K562 (cell line): ENCODE measurements at regions not wholly inside any gene's neighbourhood (a gene's known extent, or its start where the extent isn't known, plus 50 kb on each side); places are given as distances from the start of the nearest gene placed in this dataset.

Experiments used
- ATAC-seq: fragments of 200-7000 bp; cut with Tn5 transposase; 3 replicates; pipeline ENCODE4 v1.9.1; 2020; ENCODE audit warnings: moderate library complexity
- BruUV-seq: library from RNA; stranded (reverse); fragments of 400-500 nt; replicated peaks from 2 replicates; lab custom pipeline; 2021; lab: Mats Ljungman, UMichigan
- CTCF ChIA-PET: fragments of 300-600 bp; formaldehyde crosslinking; extraction: SDS; loops from one replicate; lab custom pipeline; 2021; ENCODE audit warnings: low intra/inter-chr PET ratio; lab: Yijun Ruan, JAX
- POLR2A ChIA-PET: fragments of 300-600, 350-650 bp; sonication (Branson Sonifier 250); formaldehyde crosslinking; extraction: SDS; loops from one replicate; lab custom pipeline; 2021; ENCODE audit warnings: antibody characterized with exemption, inconsistent platforms; lab: Yijun Ruan, JAX
- DNase-seq, 4 experiments: peaks; one replicate each; pipeline versions ENCODE4 v3.0.0 to v3.0.0-alpha.2; 2011 to 2018; ENCODE audit warnings: low spot score in 3 of 4, mixed read lengths in 3 of 4; ENCODE audit errors: extremely low read depth in 1 of 4
- FAIRE-seq: peaks from 2 replicates; lab custom pipeline; 2011; peaks lifted over from hg19 to GRCh38; lab: Jason Lieb, UNC
- H2AFZ ChIP-seq: 2 replicates; pipeline ENCODE4 v1.6.0; 2011; ENCODE audit warnings: low read depth, low read length, control low read depth, inconsistent platforms
- H3K27ac ChIP-seq: fragments of 200-600 bp; 3 replicates; pipeline ENCODE4 v1.8.0; 2011; ENCODE audit warnings: low read depth, mild to moderate bottlenecking, control low read depth, inconsistent platforms, low read length, moderate library complexity, mixed read lengths; ENCODE audit errors: extremely low read depth
- H3K27me3 ChIP-seq, 2 experiments: fragments of 300-600 bp in 1 of 2; 2 replicates in 1 of 2; 3 replicates in 1 of 2; pipeline versions ENCODE4 v1.6.0 to v1.8.0; 2011; ENCODE audit warnings: inconsistent platforms in 2 of 2, low read length in 2 of 2, mild to moderate bottlenecking in 1 of 2, mixed read lengths in 1 of 2, moderate library complexity in 1 of 2; ENCODE audit not compliant: control insufficient read depth in 2 of 2, insufficient read depth in 2 of 2
- H3K36me3 ChIP-seq: fragments of 300-600 bp; 3 replicates; pipeline ENCODE4 v1.8.0; 2011; ENCODE audit warnings: mild to moderate bottlenecking, low read length, inconsistent platforms; ENCODE audit not compliant: control insufficient read depth, insufficient read depth
- H3K4me1 ChIP-seq, 2 experiments: fragments of 200-600 bp in 1 of 2; replicated peaks in 1 of 2; 2 replicates in 1 of 2; 3 replicates in 1 of 2; pipeline versions ENCODE4 v1.5.1 to v1.8.0; 2011; ENCODE audit warnings: inconsistent platforms in 2 of 2, low read length in 2 of 2, mild to moderate bottlenecking in 1 of 2, mixed read lengths in 1 of 2, moderate library complexity in 1 of 2; ENCODE audit not compliant: control insufficient read depth in 2 of 2, insufficient read depth in 2 of 2
- H3K4me2 ChIP-seq: 2 replicates; pipeline ENCODE4 v1.6.1; 2011; ENCODE audit warnings: low read length, control low read depth, inconsistent platforms, mixed read lengths; ENCODE audit not compliant: insufficient read depth
- H3K4me3 ChIP-seq: fragments of 200-600 bp; sonication (generic), shearing (Covaris generic); 2 replicates; pipeline ENCODE4 v1.5.1; 2016; ENCODE audit warnings: control low read depth, inconsistent platforms
- H3K79me2 ChIP-seq: fragments of 200-600 bp; 3 replicates; pipeline ENCODE4 v1.8.0; 2011; ENCODE audit warnings: low read length, inconsistent platforms; ENCODE audit not compliant: control insufficient read depth, insufficient read depth
- H3K9ac ChIP-seq, 2 experiments: 2 replicates each; pipeline versions ENCODE4 v1.6.0 to v1.6.1; 2011; ENCODE audit warnings: low read depth in 2 of 2, low read length in 2 of 2, control low read depth in 1 of 2, inconsistent platforms in 1 of 2, mild to moderate bottlenecking in 1 of 2, mixed read lengths in 1 of 2; ENCODE audit not compliant: insufficient read depth in 1 of 2
- H3K9me1 ChIP-seq: one replicate; pipeline ENCODE4 v1.6.0; 2011; ENCODE audit warnings: inconsistent platforms, mild to moderate bottlenecking, low read length, moderate library complexity; ENCODE audit not compliant: control insufficient read depth, insufficient read depth
- H3K9me3 ChIP-seq: replicated peaks from 2 replicates; pipeline ENCODE4 v1.5.1; 2011; ENCODE audit warnings: low read depth, low read length, inconsistent platforms; ENCODE audit not compliant: control insufficient read depth, insufficient read depth
- H4K20me1 ChIP-seq: replicated peaks from 2 replicates; pipeline ENCODE4 v1.6.1; 2011; ENCODE audit warnings: low read length, inconsistent platforms, mixed read lengths; ENCODE audit not compliant: control insufficient read depth, insufficient read depth
- MEIS2 ChIP-seq: fragments of 450-650 bp; IDR thresholded peaks from 2 replicates; pipeline ENCODE4 v1.6.1; 2014; ENCODE audit warnings: mild to moderate bottlenecking; ENCODE audit not compliant: partially characterized antibody
- STAG1 ChIP-seq: sonication (generic); formaldehyde crosslinking; IDR thresholded peaks from 2 replicates; pipeline ENCODE4 v1.5.0; 2020; ENCODE audit warnings: missing genetic modification reagents, borderline replicate concordance
- TSC22D4 ChIP-seq: fragments of 450-650 bp; IDR thresholded peaks from 2 replicates; pipeline ENCODE4 v1.6.1; 2016; ENCODE audit warnings: missing genetic modification characterization, missing biosample characterization, control low read depth
- ZNF316 ChIP-seq: fragments of 450-650 bp; IDR thresholded peaks from 2 replicates; pipeline ENCODE4 v1.6.1; 2016
- WGBS: fragments of 100-300 bp; shearing (Covaris generic); methylation state at CpG from one replicate; pipeline ENCODE4 v1.1.6; 2016; ENCODE audit warnings: low coverage, mixed read lengths; ENCODE audit not compliant: insufficient coverage; ENCODE audit errors: missing lambda C conversion rate; 5-methylcytosine and 5-hydroxymethylcytosine counted together
- in situ Hi-C: fragments of 300-500 bp; cut with MboI; formaldehyde crosslinking; loops from 4 replicates; pipeline ENCODE4 v1.15.0; 2018; ENCODE audit warnings: inconsistent platforms, mixed read lengths
- intact Hi-C: fragments of 100-400 bp; cut with micrococcal nuclease; formaldehyde crosslinking; loops from 2 replicates; pipeline ENCODE4 v1.14.2; 2022
- TF ChIP-seq, protein P1 (sequence below), 3 experiments: IDR thresholded peaks in 2 of 3; conservative IDR thresholded peaks in 1 of 3; 2 replicates each; pipeline ENCODE4 v1.5.1; 2011 to 2012; ENCODE audit warnings: low read length in 3 of 3, mild to moderate bottlenecking in 3 of 3, control low read depth in 2 of 3, improper control_type of control experiment in 1 of 3, inconsistent platforms in 1 of 3, low read depth in 1 of 3, mixed read lengths in 1 of 3, moderate library complexity in 1 of 3; ENCODE audit not compliant: insufficient read depth in 2 of 3
- TF ChIP-seq, protein P2 (sequence below): fragments of 250-450 bp; sonication (Bioruptor Pico); IDR thresholded peaks from 2 replicates; pipeline ENCODE4 v1.4.0; 2020; ENCODE audit warnings: mild to moderate bottlenecking
- TF ChIP-seq, protein P3 (sequence below): fragments of 450-650 bp; IDR thresholded peaks from 2 replicates; pipeline ENCODE4 v1.6.1; 2016; ENCODE audit warnings: mild to moderate bottlenecking, moderate library complexity

DNA sequence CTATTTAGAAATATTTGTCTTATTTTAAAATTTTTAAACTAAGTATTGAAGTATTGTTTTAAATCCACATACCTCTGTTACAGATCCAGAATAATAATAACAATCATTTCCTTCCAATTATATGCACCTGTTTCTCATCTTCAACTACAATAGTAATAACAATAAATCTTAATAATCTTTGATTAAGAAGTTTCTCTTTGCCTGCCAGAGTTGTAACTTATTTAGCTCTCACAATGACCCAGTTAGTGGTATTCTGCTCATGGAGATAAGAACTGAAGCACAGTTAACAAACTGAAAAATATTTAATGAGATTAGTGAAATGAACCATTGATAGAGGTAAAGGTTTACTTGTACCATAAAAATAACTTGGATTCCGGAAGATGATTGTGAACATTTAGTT, 796.3 kb downstream of the LUZP2 start:
- no peaks in the 10 kb centered on the region for H3K9me1 ChIP-seq
- H3K4me1 ChIP-seq, result no peaks in the 10 kb centered on the region
- POLR2A ChIA-PET, result no interaction called here
- TF ChIP-seq, protein P1, sequence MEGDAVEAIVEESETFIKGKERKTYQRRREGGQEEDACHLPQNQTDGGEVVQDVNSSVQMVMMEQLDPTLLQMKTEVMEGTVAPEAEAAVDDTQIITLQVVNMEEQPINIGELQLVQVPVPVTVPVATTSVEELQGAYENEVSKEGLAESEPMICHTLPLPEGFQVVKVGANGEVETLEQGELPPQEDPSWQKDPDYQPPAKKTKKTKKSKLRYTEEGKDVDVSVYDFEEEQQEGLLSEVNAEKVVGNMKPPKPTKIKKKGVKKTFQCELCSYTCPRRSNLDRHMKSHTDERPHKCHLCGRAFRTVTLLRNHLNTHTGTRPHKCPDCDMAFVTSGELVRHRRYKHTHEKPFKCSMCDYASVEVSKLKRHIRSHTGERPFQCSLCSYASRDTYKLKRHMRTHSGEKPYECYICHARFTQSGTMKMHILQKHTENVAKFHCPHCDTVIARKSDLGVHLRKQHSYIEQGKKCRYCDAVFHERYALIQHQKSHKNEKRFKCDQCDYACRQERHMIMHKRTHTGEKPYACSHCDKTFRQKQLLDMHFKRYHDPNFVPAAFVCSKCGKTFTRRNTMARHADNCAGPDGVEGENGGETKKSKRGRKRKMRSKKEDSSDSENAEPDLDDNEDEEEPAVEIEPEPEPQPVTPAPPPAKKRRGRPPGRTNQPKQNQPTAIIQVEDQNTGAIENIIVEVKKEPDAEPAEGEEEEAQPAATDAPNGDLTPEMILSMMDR (IDR thresholded peaks at IDR 0.05 in 2 of 3, conservative IDR thresholded peaks at IDR 0.05 in 1 of 3; ENCODE audit: insufficient read depth in 2 of 3, low read depth in 1 of 3, low read length in 3 of 3), result no peak
- TF ChIP-seq MEIS2, result no peak
- TF ChIP-seq, protein P2, sequence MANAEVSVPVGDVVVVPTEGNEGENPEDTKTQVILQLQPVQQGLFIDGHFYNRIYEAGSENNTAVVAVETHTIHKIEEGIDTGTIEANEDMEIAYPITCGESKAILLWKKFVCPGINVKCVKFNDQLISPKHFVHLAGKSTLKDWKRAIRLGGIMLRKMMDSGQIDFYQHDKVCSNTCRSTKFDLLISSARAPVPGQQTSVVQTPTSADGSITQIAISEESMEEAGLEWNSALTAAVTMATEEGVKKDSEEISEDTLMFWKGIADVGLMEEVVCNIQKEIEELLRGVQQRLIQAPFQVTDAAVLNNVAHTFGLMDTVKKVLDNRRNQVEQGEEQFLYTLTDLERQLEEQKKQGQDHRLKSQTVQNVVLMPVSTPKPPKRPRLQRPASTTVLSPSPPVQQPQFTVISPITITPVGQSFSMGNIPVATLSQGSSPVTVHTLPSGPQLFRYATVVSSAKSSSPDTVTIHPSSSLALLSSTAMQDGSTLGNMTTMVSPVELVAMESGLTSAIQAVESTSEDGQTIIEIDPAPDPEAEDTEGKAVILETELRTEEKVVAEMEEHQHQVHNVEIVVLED, result no peak
- TF ChIP-seq, protein P3, sequence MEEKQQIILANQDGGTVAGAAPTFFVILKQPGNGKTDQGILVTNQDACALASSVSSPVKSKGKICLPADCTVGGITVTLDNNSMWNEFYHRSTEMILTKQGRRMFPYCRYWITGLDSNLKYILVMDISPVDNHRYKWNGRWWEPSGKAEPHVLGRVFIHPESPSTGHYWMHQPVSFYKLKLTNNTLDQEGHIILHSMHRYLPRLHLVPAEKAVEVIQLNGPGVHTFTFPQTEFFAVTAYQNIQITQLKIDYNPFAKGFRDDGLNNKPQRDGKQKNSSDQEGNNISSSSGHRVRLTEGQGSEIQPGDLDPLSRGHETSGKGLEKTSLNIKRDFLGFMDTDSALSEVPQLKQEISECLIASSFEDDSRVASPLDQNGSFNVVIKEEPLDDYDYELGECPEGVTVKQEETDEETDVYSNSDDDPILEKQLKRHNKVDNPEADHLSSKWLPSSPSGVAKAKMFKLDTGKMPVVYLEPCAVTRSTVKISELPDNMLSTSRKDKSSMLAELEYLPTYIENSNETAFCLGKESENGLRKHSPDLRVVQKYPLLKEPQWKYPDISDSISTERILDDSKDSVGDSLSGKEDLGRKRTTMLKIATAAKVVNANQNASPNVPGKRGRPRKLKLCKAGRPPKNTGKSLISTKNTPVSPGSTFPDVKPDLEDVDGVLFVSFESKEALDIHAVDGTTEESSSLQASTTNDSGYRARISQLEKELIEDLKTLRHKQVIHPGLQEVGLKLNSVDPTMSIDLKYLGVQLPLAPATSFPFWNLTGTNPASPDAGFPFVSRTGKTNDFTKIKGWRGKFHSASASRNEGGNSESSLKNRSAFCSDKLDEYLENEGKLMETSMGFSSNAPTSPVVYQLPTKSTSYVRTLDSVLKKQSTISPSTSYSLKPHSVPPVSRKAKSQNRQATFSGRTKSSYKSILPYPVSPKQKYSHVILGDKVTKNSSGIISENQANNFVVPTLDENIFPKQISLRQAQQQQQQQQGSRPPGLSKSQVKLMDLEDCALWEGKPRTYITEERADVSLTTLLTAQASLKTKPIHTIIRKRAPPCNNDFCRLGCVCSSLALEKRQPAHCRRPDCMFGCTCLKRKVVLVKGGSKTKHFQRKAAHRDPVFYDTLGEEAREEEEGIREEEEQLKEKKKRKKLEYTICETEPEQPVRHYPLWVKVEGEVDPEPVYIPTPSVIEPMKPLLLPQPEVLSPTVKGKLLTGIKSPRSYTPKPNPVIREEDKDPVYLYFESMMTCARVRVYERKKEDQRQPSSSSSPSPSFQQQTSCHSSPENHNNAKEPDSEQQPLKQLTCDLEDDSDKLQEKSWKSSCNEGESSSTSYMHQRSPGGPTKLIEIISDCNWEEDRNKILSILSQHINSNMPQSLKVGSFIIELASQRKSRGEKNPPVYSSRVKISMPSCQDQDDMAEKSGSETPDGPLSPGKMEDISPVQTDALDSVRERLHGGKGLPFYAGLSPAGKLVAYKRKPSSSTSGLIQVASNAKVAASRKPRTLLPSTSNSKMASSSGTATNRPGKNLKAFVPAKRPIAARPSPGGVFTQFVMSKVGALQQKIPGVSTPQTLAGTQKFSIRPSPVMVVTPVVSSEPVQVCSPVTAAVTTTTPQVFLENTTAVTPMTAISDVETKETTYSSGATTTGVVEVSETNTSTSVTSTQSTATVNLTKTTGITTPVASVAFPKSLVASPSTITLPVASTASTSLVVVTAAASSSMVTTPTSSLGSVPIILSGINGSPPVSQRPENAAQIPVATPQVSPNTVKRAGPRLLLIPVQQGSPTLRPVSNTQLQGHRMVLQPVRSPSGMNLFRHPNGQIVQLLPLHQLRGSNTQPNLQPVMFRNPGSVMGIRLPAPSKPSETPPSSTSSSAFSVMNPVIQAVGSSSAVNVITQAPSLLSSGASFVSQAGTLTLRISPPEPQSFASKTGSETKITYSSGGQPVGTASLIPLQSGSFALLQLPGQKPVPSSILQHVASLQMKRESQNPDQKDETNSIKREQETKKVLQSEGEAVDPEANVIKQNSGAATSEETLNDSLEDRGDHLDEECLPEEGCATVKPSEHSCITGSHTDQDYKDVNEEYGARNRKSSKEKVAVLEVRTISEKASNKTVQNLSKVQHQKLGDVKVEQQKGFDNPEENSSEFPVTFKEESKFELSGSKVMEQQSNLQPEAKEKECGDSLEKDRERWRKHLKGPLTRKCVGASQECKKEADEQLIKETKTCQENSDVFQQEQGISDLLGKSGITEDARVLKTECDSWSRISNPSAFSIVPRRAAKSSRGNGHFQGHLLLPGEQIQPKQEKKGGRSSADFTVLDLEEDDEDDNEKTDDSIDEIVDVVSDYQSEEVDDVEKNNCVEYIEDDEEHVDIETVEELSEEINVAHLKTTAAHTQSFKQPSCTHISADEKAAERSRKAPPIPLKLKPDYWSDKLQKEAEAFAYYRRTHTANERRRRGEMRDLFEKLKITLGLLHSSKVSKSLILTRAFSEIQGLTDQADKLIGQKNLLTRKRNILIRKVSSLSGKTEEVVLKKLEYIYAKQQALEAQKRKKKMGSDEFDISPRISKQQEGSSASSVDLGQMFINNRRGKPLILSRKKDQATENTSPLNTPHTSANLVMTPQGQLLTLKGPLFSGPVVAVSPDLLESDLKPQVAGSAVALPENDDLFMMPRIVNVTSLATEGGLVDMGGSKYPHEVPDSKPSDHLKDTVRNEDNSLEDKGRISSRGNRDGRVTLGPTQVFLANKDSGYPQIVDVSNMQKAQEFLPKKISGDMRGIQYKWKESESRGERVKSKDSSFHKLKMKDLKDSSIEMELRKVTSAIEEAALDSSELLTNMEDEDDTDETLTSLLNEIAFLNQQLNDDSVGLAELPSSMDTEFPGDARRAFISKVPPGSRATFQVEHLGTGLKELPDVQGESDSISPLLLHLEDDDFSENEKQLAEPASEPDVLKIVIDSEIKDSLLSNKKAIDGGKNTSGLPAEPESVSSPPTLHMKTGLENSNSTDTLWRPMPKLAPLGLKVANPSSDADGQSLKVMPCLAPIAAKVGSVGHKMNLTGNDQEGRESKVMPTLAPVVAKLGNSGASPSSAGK, result no peak
- no peak for TF ChIP-seq ZNF316
- no peak for TF ChIP-seq STAG1
- no peak for TF ChIP-seq TSC22D4 (tag)

More for the DNA sequence above, 796.3 kb downstream of the LUZP2 start:
- H3K4me3 ChIP-seq, result no peak overlapping the region
- no peaks in the 10 kb centered on the region for H3K79me2 ChIP-seq
- CTCF ChIA-PET, result no interaction called here
- DNase-seq, result no peak
- H3K27me3 ChIP-seq, result no peaks in the 10 kb centered on the region
- no peak overlapping the region for H3K9ac ChIP-seq
- intact Hi-C loops, result no loop called here
- no peak overlapping the region for H3K4me2 ChIP-seq
- 0 out of 2 replicates have a peak, but pooled peaks cover 2% of the 10 kb centered on the region for H3K9me3 ChIP-seq
- H3K36me3 ChIP-seq, result no peaks in the 10 kb centered on the region
- no peak overlapping the region for H2AFZ ChIP-seq
- no peaks in the 10 kb centered on the region for H4K20me1 ChIP-seq
- FAIRE-seq, result no peak
- 0% methylated on average over 1 of the region's 1 CpG for WGBS
- in situ Hi-C loops, result no loop called here
- no peak for ATAC-seq
- BruUV-seq, result no TSS peak
- H3K27ac ChIP-seq, result no peak overlapping the region
